B cell (primary cell): ENCODE measurements at regions not wholly inside any gene's neighbourhood (a gene's known extent, or its start where the extent isn't known, plus 50 kb on each side); places are given as distances from the start of the nearest gene placed in this dataset.

Experiments
- CTCF ChIP-seq: fragments of 200-600 bp; IDR thresholded peaks from one replicate; pipeline ENCODE4 v1.8.0; 2022; ENCODE audit warnings: antibody characterized with exemption, mild to moderate bottlenecking
- EZH2 ChIP-seq: IDR thresholded peaks from 2 replicates; pipeline ENCODE4 v1.6.1; 2012; ENCODE audit warnings: borderline replicate concordance, low read depth, mild to moderate bottlenecking, moderate library complexity, low read length; ENCODE audit not compliant: insufficient read depth, poor library complexity, severe bottlenecking

DNA sequence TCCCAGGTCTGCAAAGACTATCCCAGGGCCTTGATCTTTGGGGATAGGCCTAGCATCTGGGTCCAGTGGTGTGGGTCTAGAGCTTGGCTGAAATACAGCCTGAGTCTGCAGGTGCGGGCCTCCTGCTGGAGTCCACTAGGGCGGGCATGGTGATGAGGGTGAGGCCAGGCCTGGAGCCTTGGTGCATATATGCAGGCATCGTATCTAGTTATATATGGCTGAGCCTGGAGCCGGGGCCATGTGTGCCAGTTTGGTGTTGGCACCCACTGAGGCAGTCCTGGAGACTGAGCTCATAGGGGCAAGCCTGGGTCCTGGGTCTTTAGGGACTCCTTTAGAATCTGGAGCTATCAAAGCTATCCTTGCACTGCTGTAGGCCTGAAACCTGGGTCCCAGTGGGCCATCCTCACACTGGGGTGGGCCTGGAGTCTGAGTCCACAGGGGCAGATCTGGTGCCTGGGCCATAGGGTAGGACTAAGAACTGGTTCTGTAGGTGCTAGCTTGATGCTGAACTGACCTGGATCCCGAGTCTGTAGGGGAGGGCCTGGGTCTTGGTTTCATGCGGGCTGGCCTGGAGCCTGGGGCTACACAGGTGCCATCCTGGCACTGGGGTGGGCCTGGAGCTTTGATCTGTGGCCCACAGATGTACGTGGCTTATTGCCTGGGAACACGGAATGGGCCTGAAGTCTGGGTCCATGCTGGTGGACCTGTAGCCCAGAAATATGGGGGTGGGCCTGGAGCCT lies 346.5 kb upstream of the MEF2C start:
- no peak for TF ChIP-seq CTCF
- no peak for TF ChIP-seq EZH2
